AG04450 (cell line): ENCODE measurements at regions not wholly inside any gene's neighbourhood (a gene's known extent, or its start where the extent isn't known, plus 50 kb on each side); places are given as distances from the start of the nearest gene placed in this dataset.

Experiments used
- CTCF ChIA-PET: fragments of 300-600, 350-600 bp; formaldehyde crosslinking; extraction: SDS; loops from one replicate; lab custom pipeline; 2022; ENCODE audit warnings: antibody characterized with exemption, inconsistent platforms; lab: Charles Lee
- POLR2A ChIA-PET: fragments of 350-600 bp; formaldehyde crosslinking; extraction: SDS; loops from one replicate; lab custom pipeline; 2021; ENCODE audit warnings: antibody characterized with exemption, inconsistent platforms; lab: Yijun Ruan, JAX
- DNase-seq: peaks from one replicate; pipeline ENCODE4 v3.0.0-alpha.2; 2011; ENCODE audit warnings: low read depth, low spot score
- H3K27ac ChIP-seq: one replicate; pipeline ENCODE4 v1.5.1; 2012; ENCODE audit warnings: low read depth, low read length, control low read depth
- H3K27me3 ChIP-seq: one replicate; pipeline ENCODE4 v1.6.0; 2012; ENCODE audit warnings: low read length; ENCODE audit not compliant: control insufficient read depth, insufficient read depth
- H3K4me3 ChIP-seq: 2 replicates; pipeline ENCODE4 v1.5.1; 2011; ENCODE audit warnings: mild to moderate bottlenecking, low read depth, low read length, control low read depth
- H3K9me3 ChIP-seq: 2 replicates; pipeline ENCODE4 v1.5.1; 2012; ENCODE audit warnings: low read length; ENCODE audit not compliant: control insufficient read depth, insufficient read depth
- TF ChIP-seq, protein P1 (sequence below): IDR thresholded peaks from 2 replicates; pipeline ENCODE4 v1.5.1; 2011; ENCODE audit warnings: low read depth, low read length, control low read depth, inconsistent platforms

GRCh38 chr1:229989591-229990248 lies 77.3 kb upstream of the GALNT2 start:
- DNase-seq: no peak
- Histone ChIP-seq H3K27me3 (peaks cover 6% of the 10 kb centered on the region), H3K27ac (no peak overlapping the region), H3K4me3 (no peak overlapping the region), H3K9me3 (no peaks in the 10 kb centered on the region)
- TF ChIP-seq, protein P1, sequence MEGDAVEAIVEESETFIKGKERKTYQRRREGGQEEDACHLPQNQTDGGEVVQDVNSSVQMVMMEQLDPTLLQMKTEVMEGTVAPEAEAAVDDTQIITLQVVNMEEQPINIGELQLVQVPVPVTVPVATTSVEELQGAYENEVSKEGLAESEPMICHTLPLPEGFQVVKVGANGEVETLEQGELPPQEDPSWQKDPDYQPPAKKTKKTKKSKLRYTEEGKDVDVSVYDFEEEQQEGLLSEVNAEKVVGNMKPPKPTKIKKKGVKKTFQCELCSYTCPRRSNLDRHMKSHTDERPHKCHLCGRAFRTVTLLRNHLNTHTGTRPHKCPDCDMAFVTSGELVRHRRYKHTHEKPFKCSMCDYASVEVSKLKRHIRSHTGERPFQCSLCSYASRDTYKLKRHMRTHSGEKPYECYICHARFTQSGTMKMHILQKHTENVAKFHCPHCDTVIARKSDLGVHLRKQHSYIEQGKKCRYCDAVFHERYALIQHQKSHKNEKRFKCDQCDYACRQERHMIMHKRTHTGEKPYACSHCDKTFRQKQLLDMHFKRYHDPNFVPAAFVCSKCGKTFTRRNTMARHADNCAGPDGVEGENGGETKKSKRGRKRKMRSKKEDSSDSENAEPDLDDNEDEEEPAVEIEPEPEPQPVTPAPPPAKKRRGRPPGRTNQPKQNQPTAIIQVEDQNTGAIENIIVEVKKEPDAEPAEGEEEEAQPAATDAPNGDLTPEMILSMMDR: no peak
- POLR2A ChIA-PET: no interaction called here
- CTCF ChIA-PET: no interaction called here

DNA sequence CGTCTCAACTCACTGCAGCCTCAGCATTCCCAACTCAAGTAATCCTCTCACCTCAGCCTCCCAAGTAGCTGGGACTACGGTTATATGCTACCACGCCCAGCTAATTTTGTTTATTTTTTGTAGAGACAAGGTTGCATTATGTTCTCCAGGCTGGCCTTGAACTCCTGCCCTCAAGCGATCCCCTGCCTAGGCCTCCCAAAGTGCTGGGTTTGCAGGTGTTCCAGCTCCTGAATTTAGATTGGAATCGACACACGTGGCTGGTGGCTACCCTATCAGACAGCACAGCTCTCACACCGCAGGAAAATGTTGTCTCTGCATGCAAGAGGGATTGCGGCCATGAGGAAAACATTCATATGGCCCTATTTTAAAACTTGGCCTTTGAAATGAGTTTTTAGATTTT lies 76.7 kb upstream of the GALNT2 start:
- no peak overlapping the region for H3K27ac ChIP-seq
- ChIA-PET CTCF (no interaction called here), POLR2A (no interaction called here)
- no peak overlapping the region for H3K4me3 ChIP-seq
- TF ChIP-seq, protein P1: no peak
- no peaks in the 10 kb centered on the region for H3K9me3 ChIP-seq
- no peak for DNase-seq
- H3K27me3 ChIP-seq: peaks cover 6% of the 10 kb centered on the region

DNA sequence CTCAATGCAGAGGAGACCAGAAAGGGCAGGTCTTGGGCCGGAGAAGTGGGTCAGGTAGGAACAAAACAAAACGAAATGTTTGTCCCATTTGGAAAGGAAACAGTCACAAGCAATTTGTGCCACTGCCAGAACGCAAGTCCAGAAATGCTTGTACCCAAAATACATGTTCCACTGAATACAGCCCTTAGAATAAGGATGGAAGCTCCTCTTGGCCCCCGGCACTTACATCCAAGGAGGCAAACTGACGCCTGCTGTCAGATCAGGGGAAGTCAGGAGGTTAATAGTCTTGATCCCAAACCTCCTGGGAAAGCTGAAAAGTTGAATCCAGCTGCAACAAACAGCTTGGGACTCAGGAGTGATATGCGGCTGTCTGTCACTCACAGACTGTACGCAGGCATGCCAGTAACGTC lies 75.9 kb upstream of the GALNT2 start:
- TF ChIP-seq, protein P1: no peak
- CTCF ChIA-PET: interaction anchor here (0.6 kb wide), 2 partner anchors 72 to 616 kb away, joined by 3 read pairs; no protein-coding TSS in a partner anchor
- POLR2A ChIA-PET: no interaction called here

DNA sequence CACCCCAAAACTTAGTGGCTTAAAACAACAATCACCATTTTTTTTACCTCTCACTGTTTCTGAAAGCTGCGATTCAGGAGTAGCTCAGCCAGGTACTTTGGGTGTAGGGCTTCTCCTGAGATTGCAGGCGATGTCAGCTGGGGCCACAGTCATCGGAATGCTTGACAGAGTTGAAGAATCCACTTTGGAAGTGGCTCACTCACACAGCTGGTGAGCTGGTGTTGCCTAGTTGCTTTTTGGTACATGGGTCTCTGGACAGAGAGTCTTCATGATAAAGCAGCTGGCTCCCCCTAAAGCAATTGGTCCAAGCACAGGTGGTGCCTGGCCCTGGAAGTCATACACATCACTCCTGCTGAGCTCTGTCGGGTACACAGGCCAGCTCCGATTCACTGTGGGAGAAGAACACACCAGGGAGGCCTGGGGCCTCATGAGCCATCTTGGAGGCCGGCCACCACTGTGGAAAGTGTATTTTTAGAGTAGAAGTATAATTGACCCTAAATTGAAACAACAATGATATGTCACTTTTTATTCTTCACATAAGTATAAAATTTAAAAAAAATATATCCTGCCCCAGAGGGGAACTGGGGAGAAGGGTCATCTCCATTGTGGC lies 75.2 kb upstream of the GALNT2 start:
- ChIA-PET POLR2A (no interaction called here), CTCF (interaction anchor here (0.6 kb wide), 1 partner anchor 617 kb away, joined by 3 read pairs; no protein-coding TSS in a partner anchor)
- TF ChIP-seq, protein P1: no peak
- Histone ChIP-seq H3K27me3 (peaks cover 9% of the 10 kb centered on the region), H3K9me3 (no peaks in the 10 kb centered on the region), H3K27ac (no peak overlapping the region), H3K4me3 (no peak overlapping the region)
- no peak for DNase-seq

More for the DNA sequence above, 75.9 kb upstream of the GALNT2 start:
- no peaks in the 10 kb centered on the region for H3K9me3 ChIP-seq
- H3K4me3 ChIP-seq: no peak overlapping the region
- peaks cover 6% of the 10 kb centered on the region for H3K27me3 ChIP-seq
- H3K27ac ChIP-seq: no peak overlapping the region
- DNase-seq: no peak

DNA sequence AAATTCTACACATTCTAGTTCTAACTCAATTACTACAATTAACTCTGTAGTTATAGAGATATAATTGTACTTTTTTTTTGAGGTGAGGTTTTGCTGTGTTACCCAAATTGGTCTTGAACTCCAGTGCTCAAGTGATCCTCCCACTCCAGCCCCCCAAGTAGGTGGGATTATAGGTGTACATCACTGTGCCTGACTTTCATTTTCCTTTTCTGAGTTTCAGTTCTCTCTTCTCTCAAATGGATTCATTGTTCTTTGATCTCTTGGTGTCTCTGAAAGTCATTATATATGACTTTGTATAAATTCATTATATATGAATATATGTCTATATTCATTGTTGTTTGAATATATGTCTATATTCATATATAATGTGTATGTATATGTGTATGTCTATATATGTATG lies 74.0 kb upstream of the GALNT2 start:
- no peak overlapping the region for H3K27ac ChIP-seq
- ChIA-PET POLR2A (no interaction called here), CTCF (no interaction called here)
- no peak for DNase-seq
- peaks cover 9% of the 10 kb centered on the region for H3K27me3 ChIP-seq
- no peak overlapping the region for H3K4me3 ChIP-seq
- TF ChIP-seq, protein P1: no peak
- H3K9me3 ChIP-seq: no peaks in the 10 kb centered on the region
